Thymus (tissue), 11 donors: ENCODE measurements at regions not wholly inside any gene's neighbourhood (a gene's known extent, or its start where the extent isn't known, plus 50 kb on each side); places are given as distances from the start of the nearest gene placed in this dataset.
"Not testable (repeated sequence)": the region's sequence is repeated elsewhere in the genome, so short reads cannot be mapped to it uniquely, and the experiment has no call there.

Experiments used
- DNase-seq, 9 donors: peaks; one replicate each; pipeline ENCODE4 v3.0.0-alpha.2; 2013; ENCODE audit warnings: low spot score in 9 of 9, low read depth in 6 of 9, missing footprints in 1 of 9
- H3K27ac ChIP-seq, 2 donors: one replicate each; pipeline ENCODE4 v1.5.1; 2013; ENCODE audit warnings: control low read depth in 1 of 2, low read depth in 1 of 2, low read length in 1 of 2, mild to moderate bottlenecking in 1 of 2, moderate library complexity in 1 of 2
- H3K27me3 ChIP-seq, 2 donors: one replicate each; pipeline ENCODE4 v1.5.1; 2013; ENCODE audit warnings: low read length in 1 of 2; ENCODE audit not compliant: control insufficient read depth in 2 of 2, insufficient read depth in 1 of 2
- H3K36me3 ChIP-seq, 2 donors: one replicate each; pipeline ENCODE4 v1.5.1; 2013; ENCODE audit warnings: low read length in 1 of 2, mild to moderate bottlenecking in 1 of 2, moderate library complexity in 1 of 2; ENCODE audit not compliant: control insufficient read depth in 2 of 2, insufficient read depth in 2 of 2
- H3K4me1 ChIP-seq, 2 donors: one replicate each; pipeline ENCODE4 v1.5.1; 2013; ENCODE audit warnings: low read length in 2 of 2; ENCODE audit not compliant: control insufficient read depth in 2 of 2, insufficient read depth in 2 of 2
- H3K4me3 ChIP-seq, 2 donors: one replicate each; pipeline ENCODE4 v1.5.1; 2013; ENCODE audit warnings: low read length in 2 of 2, control low read depth in 1 of 2, mild to moderate bottlenecking in 1 of 2
- H3K9me3 ChIP-seq, 2 donors: one replicate each; pipeline ENCODE4 v1.5.1; 2013; ENCODE audit warnings: low read length in 1 of 2, mild to moderate bottlenecking in 1 of 2; ENCODE audit not compliant: control insufficient read depth in 2 of 2, insufficient read depth in 1 of 2
- WGBS: extraction: QIAGEN DNeasy Blood & Tissue Kit; methylation state at CpG from one replicate; pipeline ENCODE4 v1.1.7; 2013; 5-methylcytosine and 5-hydroxymethylcytosine counted together
- donor health status: healthy.

- no peaks in the 10 kb centered on the region for H3K36me3 ChIP-seq
- no peaks in the 10 kb centered on the region for H3K27me3 ChIP-seq
- H3K9me3 ChIP-seq = no peaks in the 10 kb centered on the region
- no peak overlapping the region for H3K27ac ChIP-seq
- H3K4me3 ChIP-seq = no peak overlapping the region
- H3K4me1 ChIP-seq = no peaks in the 10 kb centered on the region
- WGBS = 70% methylated on average over 1 of the region's 1 CpG
- no peak for DNase-seq
These were observed 671.6 kb downstream of the GRXCR1 start for GRCh38 chr4:43564107-43564506.

DNA sequence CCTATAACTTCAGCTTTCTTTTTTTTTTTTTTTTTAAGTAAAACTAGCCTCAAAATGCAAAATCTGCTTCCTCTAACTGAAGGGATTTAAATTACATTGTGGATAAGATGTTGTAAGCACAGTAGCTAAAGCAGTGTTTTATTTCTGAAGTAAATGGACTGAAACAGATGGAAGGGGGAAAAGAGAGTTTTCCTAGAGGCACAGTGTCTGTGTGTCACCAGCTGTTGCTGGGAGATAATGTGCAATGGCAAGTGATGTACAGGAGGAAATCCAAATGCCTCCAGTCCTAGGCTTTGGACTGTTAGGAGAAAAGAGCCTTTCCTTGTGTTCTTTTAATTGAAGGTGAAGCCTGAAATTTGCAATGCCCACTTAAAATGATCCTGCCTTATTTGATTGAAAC lies 672.1 kb downstream of the GRXCR1 start:
- Histone ChIP-seq H3K27ac (no peak overlapping the region), H3K27me3 (no peaks in the 10 kb centered on the region), H3K4me1 (no peaks in the 10 kb centered on the region), H3K36me3 (no peaks in the 10 kb centered on the region), H3K4me3 (no peak overlapping the region), H3K9me3 (no peaks in the 10 kb centered on the region)
- DNase-seq = no peak

GRCh38 chr4:43567644-43568043 lies 675.1 kb downstream of the GRXCR1 start:
- Histone ChIP-seq H3K36me3 (no peaks in the 10 kb centered on the region), H3K27ac (no peak overlapping the region), H3K4me3 (no peak overlapping the region), H3K4me1 (no peaks in the 10 kb centered on the region), H3K27me3 (no peaks in the 10 kb centered on the region), H3K9me3 (no peaks in the 10 kb centered on the region)
- WGBS = 88% methylated on average over 2 of the region's 2 CpGs
- DNase-seq = no peak

- Histone ChIP-seq H3K27ac (no peak overlapping the region), H3K36me3 (no peaks in the 10 kb centered on the region), H3K4me3 (no peak overlapping the region), H3K4me1 (no peaks in the 10 kb centered on the region), H3K27me3 (no peaks in the 10 kb centered on the region), H3K9me3 (peaks cover 0 to 3% of the 10 kb centered on the region in 2 donors)
- 81% methylated on average over 4 of the region's 4 CpGs for WGBS
- DNase-seq = no peak
These were observed 694.3 kb downstream of the GRXCR1 start for GRCh38 chr4:43586813-43587212.

DNA sequence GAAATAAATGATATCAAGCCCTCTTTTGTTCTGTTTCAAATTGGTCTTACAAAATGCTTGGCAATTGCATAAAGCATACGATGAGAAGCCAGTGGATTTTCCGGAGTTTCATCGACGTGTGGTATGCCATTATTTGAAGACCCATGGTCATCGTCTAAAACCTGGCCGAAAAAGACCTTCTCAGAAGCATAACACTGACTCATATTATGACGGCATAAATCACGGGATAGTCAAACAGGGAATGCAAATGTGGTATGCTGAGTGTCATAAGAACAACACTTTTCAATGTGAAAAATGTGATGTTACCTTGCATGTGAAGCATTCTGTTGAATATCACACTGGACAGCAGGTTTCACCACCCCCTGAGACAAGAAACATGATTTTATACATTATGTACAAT lies 695.2 kb downstream of the GRXCR1 start:
- Histone ChIP-seq H3K27me3 (no peaks in the 10 kb centered on the region), H3K27ac (no peak overlapping the region), H3K4me1 (no peaks in the 10 kb centered on the region), H3K4me3 (no peak overlapping the region), H3K9me3 (peaks cover 0 to 3% of the 10 kb centered on the region in 2 donors), H3K36me3 (no peaks in the 10 kb centered on the region)
- no peak for DNase-seq
- WGBS = 95% methylated on average over 8 of the region's 8 CpGs

- no peaks in the 10 kb centered on the region for H3K9me3 ChIP-seq
These were observed 714.9 kb downstream of the GRXCR1 start for GRCh38 chr4:43607400-43607799.

GRCh38 chr4:43607827-43608461 lies 715.4 kb downstream of the GRXCR1 start:
- H3K4me3 ChIP-seq = no peak overlapping the region
- H3K4me1 ChIP-seq = no peaks in the 10 kb centered on the region
- DNase-seq = no peak
- WGBS = 68% methylated on average over 4 of the region's 4 CpGs
- H3K36me3 ChIP-seq = no peaks in the 10 kb centered on the region
- no peaks in the 10 kb centered on the region for H3K27me3 ChIP-seq
- H3K9me3 ChIP-seq = no peaks in the 10 kb centered on the region
- H3K27ac ChIP-seq = no peak overlapping the region

More at GRCh38 chr4:43607400-43607799, 714.9 kb downstream of the GRXCR1 start:
- no peak for DNase-seq
- no peak overlapping the region for H3K27ac ChIP-seq
- H3K4me3 ChIP-seq = no peak overlapping the region
- no peaks in the 10 kb centered on the region for H3K36me3 ChIP-seq
- H3K27me3 ChIP-seq = no peaks in the 10 kb centered on the region
- H3K4me1 ChIP-seq = no peaks in the 10 kb centered on the region

- DNase-seq = no peak
- H3K9me3 ChIP-seq = peaks cover 0 to 4% of the 10 kb centered on the region in 2 donors
- no peaks in the 10 kb centered on the region for H3K36me3 ChIP-seq
- no peaks in the 10 kb centered on the region for H3K27me3 ChIP-seq
- H3K4me3 ChIP-seq = no peak overlapping the region
- H3K4me1 ChIP-seq = no peaks in the 10 kb centered on the region
- no peak overlapping the region for H3K27ac ChIP-seq
These were observed 726.7 kb downstream of the GRXCR1 start for GRCh38 chr4:43619219-43619618.

- H3K4me1 ChIP-seq, H3K4me3 ChIP-seq, H3K27ac ChIP-seq, DNase-seq, H3K36me3 ChIP-seq, H3K27me3 ChIP-seq, H3K9me3 ChIP-seq: not testable (repeated sequence)
- WGBS = 93% methylated on average over 4 of the region's 4 CpGs
These were observed 745.4 kb downstream of the GRXCR1 start for GRCh38 chr4:43637893-43638292.

DNA sequence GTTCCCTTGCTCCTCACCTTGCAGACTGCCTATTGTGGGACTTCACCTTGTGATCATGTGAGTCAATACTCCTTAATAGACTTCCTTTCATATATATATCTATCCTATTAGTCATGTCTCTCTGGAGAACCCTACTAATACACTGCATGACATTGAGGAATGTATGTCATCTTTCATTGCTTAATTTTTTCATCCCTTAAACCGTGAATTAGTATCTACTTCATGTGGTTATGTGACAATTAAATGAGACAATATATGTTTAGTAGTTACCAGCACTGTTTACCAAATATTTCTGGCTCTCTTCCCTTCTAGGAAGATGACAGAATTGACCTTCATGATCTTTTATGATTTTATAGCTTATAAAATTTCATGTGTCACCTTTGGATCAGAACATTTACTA lies 759.5 kb downstream of the GRXCR1 start:
- Histone ChIP-seq H3K27ac (no peak overlapping the region), H3K27me3 (no peaks in the 10 kb centered on the region), H3K36me3 (no peaks in the 10 kb centered on the region), H3K4me1 (no peaks in the 10 kb centered on the region), H3K4me3 (no peak overlapping the region), H3K9me3 (no peaks in the 10 kb centered on the region)
- 90% methylated on average over 1 of the region's 1 CpG for WGBS
- no peak for DNase-seq
